Activated naive CD4-positive, alpha-beta T cell treated with anti-CD3 and anti-CD28 coated beads, Interleukin-2, amount 50 U/mL, for 16 hours (primary cell): ENCODE measurements at regions not wholly inside any gene's neighbourhood (a gene's known extent, or its start where the extent isn't known, plus 50 kb on each side); places are given as distances from the start of the nearest gene placed in this dataset.
"Not testable (repeated sequence)": the region's sequence is repeated elsewhere in the genome, so short reads cannot be mapped to it uniquely, and the experiment has no call there.

ENCODE experiments used
- DNase-seq: peaks from one replicate; pipeline ENCODE4 v3.0.0-alpha.2; 2020

DNA sequence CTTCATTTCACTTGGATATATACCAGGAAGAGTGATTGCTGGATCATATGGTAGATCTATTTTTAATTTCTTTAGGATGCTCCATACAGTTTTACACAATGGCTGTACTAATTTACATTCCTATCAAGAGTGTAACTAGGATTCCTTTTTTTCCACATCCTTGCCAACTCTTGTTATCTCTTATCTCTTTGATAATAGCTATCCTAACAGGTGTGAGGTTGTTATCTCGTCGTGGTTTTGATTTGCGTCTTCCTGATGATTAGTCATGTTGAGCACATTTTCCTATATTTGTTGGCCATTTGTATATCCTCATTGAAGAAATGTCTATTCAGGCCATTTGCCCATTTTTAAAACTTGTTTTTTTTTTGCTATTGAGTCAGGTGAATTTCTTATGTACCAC, 552.4 kb downstream of the RFPL4B start:
- DNase-seq = no peak

DNA sequence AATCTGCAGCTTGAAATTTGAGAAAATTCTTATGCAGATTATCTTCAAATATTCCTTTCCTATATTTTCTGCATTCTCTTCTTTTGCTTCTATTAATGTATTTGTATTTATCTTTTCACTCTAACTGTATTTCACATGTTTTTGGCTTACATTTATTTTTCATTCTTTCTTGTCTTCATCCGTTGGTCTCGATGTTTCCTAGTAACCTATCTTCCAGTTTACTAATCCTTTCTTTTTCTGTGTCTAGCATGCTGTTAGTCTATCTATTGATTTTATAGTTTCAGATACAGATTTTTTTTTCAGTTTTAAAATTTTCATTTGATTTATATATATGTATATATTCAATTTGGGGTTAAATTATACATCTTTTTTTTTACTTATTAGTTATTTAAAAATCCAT, 556.2 kb downstream of the RFPL4B start:
- DNase-seq = no peak

DNA sequence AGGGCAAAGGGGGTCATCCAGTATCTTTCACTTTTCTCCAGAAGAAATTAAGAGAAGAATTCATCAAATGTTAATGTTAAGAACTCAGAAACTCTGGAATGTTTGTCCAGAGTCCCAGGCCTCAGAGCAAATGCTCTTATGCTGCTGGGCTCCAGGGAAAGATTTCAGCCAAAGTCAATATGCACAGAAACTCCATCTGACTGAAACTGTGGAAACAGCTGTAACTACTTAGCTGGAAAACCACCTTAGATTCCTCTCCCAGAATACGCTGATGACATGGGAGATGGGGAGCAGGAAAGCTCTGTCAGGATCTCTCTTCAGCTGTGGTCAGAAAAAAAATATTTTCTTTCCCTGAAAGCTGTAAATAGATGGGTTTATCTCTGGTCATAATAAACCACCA, 559.6 kb downstream of the RFPL4B start:
- no peak for DNase-seq

DNA sequence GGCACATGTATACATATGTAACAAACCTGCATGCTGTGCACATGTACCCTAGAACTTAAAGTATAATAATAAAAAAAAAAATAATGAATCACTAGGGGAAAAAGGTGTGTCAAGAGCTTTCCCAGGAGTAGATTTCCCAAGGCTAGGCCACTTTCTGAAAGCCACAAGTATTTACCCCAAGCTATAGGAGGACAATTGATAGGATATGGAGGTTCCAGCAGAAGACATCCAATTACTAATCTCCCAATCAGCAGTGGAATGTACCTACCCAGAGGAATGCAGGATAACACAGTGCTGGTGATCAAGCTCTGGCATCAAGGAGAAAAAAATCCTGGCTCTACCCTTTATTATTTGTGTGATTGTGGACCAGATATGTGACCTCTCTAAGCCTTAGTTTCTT, 562.7 kb downstream of the RFPL4B start:
- DNase-seq = no peak

DNA sequence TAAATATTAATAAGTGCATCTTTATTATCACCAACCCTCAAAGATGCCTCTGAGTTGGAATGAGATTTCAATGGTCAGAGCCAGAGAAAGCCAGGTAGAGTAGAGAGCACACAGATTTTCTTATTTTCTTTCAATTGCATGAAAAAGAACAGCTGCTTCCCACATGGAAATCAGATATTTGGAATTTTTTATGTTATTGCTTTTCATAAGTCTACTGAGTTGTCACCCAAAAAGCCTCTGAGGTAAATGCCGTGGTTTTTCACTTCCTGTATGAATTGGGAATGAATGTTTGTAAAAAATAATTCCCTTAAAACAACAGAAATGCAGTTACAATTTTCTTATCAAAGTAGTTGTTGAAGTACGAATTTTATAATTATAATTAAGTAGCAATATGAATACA, 563.1 kb downstream of the RFPL4B start:
- DNase-seq = no peak

DNA sequence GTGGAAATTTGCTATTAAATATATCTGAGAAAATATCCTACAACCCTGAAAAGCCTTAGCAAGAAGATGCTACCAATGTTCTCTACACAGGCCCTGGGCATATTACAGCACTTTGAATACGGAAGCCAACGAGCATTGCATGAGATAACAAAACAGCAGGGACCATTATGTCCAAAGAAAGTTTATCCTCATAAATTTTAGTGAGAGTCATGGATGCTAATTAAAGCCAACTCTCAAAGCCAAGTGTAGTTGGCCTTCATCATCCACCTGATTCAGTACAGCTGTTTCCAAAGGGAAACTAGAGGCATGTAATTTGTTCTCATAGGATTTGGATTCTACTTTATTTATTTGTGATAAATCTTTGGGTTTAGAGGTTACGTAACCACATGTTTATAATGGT, 564.8 kb downstream of the RFPL4B start:
- DNase-seq = no peak

DNA sequence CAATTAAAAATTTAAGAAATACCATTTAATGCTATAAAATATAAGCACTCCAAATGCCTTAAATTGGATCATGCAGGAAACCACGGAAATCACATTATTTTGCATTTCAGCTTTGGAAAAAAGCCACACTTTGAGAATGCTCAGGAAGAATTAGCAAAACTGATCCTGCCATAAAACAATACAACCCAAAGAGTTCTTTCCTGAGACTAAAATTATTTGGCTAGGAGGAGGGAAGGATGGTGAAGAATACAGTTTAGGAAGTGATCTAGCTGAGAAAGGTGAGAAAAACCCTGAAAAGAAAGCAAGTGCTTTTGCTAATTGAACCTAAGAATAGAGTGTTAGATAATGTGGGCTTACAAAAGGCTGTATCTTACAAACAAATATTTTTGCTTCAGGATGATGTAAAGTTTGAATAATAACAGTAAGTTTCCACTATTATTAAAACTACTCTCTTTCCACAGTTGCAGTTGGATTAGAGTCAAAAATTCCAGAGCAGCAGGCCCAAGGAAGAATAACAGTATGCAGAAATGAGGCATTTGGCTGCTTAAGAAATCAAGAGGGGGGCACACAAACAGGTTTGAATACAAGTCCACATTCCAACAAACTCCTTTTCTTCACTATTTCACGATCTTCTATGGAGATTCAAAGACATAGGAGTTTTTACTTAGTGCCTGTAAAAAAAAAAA, 565.4 kb downstream of the RFPL4B start:
- DNase-seq = no peak

DNA sequence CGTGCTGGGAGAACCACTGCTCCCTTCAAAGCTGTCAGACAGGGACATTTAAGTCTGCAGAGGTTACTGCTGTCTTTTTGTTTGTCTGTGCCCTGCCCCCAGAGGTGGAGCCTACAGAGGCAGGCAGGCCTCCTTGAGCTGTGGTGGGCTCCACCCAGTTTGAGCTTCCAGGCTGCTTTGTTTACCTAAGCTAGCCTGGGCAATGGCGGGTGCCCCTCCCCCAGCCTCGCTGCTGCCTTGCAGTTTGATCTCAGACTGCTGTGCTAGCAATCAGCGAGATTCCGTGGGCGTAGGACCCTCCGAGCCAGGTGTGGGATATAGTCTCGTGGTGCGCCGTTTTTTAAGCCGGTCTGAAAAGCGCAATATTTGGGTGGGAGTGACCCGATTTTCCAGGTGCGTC, 572.6 kb downstream of the RFPL4B start:
- DNase-seq = not testable (repeated sequence)

DNA sequence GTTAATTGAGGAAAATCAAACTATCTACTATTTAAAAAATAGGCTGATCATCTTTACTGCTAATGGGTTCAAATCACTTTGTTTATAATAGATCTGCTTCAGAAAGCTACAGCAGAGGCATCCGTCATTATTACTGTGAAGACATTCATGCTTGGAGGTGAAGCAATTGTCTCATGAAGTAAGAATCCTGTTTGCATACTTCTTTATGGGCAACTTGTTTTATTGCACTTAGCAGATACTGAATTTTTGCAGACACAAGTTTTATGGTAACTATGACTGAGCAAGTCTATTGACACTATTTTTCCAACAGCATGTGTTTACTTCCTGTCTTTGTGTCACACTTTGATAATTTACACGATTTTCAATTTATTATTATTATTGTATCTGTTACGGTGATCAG, 573.9 kb downstream of the RFPL4B start:
- DNase-seq = no peak

DNA sequence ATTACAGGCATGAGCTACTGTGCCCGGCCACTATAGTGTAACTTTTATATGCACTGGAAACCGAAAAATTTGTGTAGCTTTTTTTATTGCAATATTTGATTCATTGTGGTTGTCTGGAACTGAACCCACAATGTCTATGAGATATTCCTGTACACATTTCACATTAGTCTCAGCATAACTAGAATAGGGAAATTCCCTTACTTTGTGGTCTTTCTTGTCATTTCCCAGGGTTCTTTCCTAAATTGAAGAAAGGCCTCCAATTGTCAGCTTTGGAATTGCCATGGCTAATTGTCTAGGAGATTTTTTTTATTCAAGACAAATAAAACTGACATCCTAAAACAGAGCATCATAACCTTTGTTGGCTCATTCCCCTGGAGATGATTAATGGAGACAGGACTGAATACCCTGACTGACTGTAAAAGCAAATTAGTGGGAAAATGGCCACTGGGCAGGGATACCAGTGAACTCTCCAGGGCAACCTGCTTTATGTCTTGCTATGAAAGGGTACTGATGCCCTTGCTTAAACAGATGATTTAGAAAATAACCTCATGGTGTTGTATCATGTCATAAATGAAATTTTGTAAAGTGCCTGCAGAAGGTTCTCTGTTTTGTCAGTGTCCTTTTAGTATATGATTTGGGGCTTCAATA, 576.9 kb downstream of the RFPL4B start:
- DNase-seq = no peak

DNA sequence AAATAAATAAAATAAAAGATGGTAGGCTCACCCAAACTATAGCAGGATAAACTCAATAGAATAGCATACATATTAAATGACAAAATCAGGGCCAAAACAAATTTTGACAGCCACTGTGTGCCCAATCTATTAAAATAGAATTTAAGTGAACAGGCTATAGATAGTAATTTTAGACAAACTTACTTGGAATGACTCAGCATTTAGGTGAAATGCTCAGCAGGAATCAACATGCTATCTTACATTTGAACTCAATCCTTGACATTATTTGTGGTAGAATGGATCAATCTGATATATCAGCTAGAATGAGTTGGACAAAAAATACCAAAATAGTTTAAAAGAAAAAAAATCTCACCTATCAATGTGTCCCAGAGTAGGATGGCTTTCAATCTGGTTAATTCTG, 578.6 kb downstream of the RFPL4B start:
- DNase-seq = no peak

DNA sequence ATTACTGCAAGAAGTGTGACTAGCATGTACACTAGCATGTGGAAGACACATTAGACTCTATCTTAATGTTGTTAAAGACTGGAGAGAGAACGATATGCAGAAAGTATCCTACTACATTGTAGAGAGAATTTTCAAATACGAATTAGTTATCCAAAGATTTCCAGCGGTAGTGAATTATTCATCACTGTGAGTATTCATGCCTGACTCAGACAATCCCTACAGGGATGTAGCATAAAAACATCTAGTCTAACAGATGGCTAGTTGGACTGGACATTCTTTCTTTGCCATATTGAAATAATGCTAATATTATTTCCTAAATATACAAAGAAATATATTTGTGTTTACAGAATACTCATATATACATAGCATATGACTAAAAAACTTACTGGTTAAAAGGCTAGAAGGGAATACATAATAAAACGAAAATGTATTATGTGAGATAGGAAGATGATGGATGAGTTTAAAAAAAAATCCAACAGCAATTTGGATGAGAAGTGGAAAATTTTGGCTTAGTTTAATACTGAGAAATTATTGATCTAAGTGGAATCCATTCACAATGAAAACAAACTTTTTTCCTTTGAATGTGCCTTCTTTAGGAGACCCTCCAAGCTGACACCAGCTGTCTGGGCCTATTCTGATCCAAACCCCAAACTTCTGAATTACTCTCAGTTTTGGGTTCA, 580.7 kb downstream of the RFPL4B start:
- DNase-seq = no peak

DNA sequence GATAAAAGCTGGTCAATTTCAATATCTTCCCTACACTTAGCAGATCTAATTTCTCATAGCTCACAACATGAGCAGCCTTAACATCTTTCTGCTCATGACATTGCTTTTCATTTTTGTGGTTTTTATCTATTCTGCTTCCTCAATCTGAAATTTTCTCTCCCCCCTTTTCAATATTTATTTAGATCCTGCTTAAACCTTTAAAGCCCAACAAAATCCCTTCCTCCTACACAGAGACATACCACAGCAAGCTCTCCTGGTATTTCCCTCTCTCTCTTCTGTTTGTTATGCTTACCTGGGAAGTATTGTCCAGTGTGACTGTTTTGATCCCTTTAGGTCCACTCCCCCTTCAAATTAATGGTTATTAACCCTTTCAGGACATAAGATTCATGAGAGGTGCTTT, 582.5 kb downstream of the RFPL4B start:
- no peak for DNase-seq

DNA sequence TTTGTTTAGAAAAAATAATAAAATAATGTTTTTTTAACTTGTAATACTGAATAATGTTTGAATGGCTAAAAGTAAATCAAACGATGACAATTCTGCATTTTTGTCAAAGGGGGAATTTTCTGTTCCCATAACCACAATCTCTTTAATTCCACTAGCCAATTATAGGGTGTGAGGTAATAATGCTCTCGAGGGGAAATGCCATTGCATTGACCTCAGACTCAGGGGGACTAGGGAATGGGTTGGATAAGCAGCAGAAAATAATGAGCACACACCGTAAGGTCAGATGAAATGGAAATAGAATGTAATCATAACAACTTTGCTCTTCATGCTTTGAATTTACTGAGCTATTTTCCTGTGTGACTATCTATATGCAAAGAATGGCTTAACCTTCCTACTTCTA, 584.7 kb downstream of the RFPL4B start:
- DNase-seq = no peak

DNA sequence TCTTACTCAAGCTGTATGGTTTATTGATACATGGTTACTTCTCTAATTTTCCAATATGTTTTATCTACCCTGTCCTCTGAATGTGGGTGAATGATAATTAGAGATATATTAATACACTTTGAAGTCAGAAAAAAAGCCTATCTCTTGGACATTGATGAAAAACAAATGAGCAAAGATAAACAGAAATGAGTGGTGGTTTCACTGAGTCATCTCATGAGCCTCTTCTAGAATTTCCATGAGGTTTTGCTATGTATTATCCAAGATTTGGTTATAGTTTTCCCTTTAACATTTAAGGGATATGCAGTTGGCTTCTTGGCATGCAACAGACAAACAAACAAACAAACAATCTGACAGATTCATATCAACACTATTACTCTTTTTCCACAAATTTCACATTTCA, 586.8 kb downstream of the RFPL4B start:
- no peak for DNase-seq

DNA sequence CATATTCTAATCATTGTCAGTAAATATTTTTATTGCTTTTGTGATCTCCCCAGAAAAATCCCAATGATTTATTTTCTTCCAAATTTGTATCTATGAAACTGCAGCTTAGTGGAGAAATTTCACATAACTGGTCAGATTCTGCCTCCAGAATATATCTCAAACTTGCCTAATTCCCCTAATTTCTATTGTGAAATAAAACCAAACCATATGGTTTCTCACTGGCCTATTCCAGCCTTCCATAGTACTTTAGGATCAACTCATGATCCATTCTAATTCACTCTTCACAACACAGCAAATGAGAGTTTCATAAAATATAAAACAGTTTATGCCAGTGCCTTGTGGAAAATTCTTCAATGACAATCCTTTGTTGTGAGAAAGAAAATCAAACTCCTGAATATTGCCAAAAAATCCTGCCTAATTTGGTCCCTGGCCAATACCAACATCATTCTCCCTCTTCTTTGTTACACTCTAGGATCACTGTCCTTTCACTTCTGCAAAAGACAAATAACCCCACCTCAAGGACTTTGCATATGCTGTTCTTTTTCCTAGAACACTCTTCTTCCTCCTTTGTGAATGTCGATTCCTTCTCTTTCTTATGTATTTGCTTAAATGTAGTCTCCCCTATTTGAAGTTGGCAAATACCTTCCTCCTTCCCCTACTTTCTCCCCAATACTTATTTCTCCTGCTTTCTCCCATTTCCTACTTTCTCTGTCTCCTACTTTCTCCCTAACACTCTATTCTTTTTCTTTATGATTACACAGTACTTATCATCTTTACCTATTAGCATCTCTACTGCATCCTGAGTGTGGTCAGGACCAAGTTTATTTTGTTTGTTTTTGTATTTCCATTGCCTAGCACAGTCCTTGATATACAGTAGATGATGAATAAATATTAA, 587.5 kb downstream of the RFPL4B start:
- no peak for DNase-seq

DNA sequence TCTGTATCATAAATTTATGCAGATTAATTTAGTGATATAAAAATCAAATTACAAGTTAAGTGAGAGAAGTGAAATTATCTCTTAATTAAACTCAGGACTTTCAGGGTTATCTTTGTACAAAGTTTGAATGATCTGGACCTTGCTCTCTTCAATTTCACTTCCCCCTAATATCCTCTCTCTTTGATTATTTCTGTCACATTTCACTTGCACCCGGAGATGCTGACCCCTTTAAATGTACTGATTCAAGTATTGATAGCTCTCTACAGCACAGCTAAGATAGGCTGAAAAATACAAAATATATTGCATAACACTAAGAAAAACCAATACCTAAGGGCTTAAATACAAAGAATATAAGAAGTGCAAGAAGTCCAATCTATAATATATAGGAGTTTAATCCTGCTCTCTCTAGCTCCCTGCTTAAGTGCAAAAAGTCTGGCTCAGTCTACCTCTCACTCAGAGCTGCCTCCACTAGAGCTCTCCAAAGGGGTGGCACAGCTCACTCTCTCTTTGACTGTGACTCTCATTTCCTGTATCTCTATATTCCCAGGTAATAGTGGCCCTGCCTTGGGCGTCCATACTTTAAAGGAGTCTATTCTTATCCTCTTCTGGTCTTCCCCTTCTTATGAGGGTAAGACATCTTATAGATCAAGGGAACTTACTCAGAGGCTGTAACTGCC, 588.4 kb downstream of the RFPL4B start:
- no peak for DNase-seq

DNA sequence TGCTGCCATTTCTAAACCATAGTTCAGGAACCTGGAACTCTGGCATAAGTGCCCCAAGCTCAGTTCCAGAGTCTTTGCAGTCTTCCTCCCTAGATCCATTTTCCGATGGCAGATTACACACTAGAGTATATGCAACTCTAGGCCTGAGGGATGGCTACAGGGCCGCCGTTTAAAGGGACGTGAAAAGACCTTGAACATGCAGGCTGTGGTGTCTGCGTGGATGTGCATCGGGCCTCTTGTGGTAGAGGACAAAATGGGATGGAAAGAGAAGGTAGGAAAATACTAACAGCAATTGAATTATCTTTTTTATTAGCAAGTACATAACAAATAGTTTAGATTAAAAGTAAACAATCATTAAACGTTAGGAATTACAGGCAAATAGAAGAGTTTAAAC, 588.9 kb downstream of the RFPL4B start:
- DNase-seq = no peak

DNA sequence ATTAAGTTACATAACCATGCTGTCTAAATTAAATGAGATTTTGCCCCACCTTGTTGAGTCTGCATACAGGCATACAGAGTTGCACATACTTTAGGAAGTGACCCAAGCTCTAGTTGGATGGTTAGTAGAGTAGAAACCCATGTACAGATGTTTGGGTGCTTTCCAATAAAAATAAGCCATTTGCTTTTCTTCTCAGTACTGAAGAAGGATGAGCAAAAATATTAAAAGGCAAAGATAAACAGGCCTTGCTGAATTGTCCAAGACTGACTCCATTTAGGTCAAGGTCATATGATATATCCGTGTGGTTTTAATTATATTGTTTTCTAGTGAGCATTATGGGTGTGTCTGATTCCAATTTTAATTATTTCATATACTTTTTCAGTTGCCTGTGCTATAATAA, 589.4 kb downstream of the RFPL4B start:
- no peak for DNase-seq

DNA sequence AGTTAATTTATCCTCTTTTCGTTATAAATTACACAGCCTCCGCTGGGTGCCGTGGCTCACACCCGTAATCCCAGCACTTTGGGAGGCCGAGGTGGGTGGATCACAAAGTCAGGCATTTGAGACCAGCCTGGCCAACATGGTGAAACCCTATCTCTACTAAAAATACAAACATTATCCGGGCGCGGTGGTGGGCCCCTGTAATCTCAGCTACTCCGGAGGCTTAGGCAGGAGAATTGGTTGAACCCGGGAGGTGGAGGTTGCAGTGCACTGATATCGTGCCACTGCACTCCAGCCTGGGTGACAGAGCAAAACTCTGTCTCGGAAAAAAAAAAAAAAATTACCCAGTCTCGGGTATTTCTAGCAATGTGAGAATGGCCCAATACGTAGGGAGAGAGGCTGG, 590.6 kb downstream of the RFPL4B start:
- DNase-seq = not testable (repeated sequence)

DNA sequence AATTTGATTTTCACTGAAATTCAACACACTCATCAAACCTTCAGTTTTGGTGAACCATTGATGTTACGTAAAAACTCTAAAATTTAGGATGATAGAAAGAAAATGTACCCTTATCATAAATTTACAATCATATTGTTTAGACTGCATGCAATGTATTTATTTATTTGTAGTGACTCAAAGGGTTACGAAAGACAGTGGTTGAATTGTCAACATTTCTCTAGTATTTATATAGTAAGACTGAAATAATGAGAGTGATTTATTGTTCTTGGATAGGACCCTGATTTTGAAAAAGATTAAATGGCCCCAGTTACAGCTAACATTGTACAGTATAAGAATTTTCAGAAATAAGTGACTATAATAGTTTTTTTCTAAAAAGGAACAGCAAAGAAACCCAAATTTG, 591.5 kb downstream of the RFPL4B start:
- DNase-seq = no peak

DNA sequence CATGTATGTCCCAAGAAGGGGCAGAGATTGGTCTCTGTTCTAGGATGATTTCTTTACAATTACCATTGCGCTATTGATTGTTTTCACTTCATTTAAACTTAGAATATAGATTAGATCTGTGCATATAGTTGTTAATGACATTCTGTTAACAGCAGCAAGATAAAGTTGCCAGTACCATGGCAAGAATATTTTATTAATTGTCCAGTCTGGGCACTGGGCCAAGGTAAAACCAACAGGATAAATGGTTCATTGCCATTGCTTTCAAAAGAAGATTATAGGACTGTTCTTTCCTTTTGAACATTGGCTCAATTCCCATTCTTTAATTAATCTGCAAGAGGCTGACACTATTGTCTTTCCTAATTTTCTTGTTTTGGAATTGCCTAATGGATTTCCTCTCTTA, 592.4 kb downstream of the RFPL4B start:
- no peak for DNase-seq

DNA sequence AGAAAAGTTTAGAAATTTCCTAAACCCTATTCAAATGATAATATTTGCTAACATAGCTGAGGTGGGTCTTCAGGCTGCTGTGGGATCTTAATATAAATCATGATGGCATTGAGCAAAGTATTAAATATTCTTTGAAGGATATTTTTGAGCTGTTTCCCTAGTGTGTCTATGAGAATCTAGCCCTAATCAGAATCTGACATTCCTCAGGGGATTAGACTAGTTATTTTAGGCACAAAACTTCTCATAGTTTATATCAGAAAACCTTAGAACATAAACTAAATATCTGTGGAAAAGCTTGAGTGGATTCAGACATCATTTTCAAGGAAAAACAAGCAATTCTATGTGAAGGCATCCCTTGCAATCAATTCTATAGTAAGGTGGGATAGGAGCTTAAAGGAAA, 594.5 kb downstream of the RFPL4B start:
- no peak for DNase-seq
